IPS-18a (cell line): ENCODE measurements at regions not wholly inside any gene's neighbourhood (a gene's known extent, or its start where the extent isn't known, plus 50 kb on each side); places are given as distances from the start of the nearest gene placed in this dataset.

Experiments
- H3K27ac ChIP-seq: one replicate; pipeline ENCODE4 v1.5.1; 2013; ENCODE audit warnings: low read length
- H3K27me3 ChIP-seq: one replicate; pipeline ENCODE4 v1.6.1; 2013; ENCODE audit warnings: mild to moderate bottlenecking, low read length; ENCODE audit not compliant: control insufficient read depth, insufficient read depth
- H3K36me3 ChIP-seq: one replicate; pipeline ENCODE4 v1.6.1; 2013; ENCODE audit warnings: low read depth, low read length; ENCODE audit not compliant: control insufficient read depth
- H3K4me1 ChIP-seq: one replicate; pipeline ENCODE4 v1.6.1; 2013; ENCODE audit warnings: low read depth, low read length; ENCODE audit not compliant: control insufficient read depth
- H3K4me3 ChIP-seq: one replicate; pipeline ENCODE4 v1.5.1; 2013; ENCODE audit warnings: low read length
- H3K9ac ChIP-seq: one replicate; pipeline ENCODE4 v1.6.1; 2013; ENCODE audit warnings: mild to moderate bottlenecking, low read length, moderate library complexity
- H3K9me3 ChIP-seq: one replicate; pipeline ENCODE4 v1.6.1; 2013; ENCODE audit warnings: low read depth, low read length; ENCODE audit not compliant: control insufficient read depth

DNA sequence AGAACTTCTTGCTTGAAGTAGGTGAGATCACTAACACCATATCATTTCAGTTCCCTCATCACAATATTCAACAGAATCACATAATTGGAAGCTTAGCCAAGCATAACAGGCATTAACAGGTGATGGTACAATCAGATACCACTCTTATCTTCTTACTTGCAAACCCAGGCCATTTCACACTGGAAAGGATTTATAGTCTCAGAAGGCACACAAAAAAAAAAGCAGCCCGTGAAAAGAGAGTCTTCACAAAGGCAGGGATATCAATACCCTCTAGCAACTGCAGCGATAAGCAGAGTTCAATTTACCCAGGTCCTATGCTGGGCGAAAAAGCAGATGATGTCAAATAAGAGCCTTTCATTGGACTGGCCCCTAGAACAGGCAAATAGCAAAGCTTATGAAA lies 1082.4 kb downstream of the XPNPEP1 start:
- no peak overlapping the region for H3K4me3 ChIP-seq
- H3K27ac ChIP-seq: no peak overlapping the region
- no peak overlapping the region for H3K9ac ChIP-seq
- H3K27me3 ChIP-seq: no peaks in the 10 kb centered on the region
- H3K36me3 ChIP-seq: no peaks in the 10 kb centered on the region
- no peaks in the 10 kb centered on the region for H3K4me1 ChIP-seq
- no peaks in the 10 kb centered on the region for H3K9me3 ChIP-seq

DNA sequence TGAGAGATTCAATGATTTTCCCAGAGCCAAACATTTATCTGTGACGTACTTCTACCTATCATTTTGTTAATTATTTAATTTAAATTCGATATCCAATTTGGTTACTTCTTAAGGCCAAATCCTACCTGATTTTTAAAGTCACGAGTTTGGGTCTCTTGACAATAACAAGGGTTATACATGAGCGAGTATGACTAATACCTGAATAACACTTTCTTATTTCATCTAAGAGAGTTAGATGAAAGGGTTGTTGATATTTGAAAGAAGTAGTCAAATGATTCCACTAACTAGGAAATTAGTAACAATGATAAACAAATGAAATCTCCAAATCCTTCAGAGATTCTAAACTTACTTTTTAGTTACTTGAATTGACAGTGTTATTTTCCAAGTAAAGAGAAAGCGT lies 1086.9 kb downstream of the XPNPEP1 start:
- Histone ChIP-seq H3K9me3 (no peaks in the 10 kb centered on the region), H3K4me1 (no peaks in the 10 kb centered on the region), H3K36me3 (no peaks in the 10 kb centered on the region), H3K27ac (no peak overlapping the region), H3K4me3 (no peak overlapping the region), H3K9ac (no peak overlapping the region), H3K27me3 (no peaks in the 10 kb centered on the region)

DNA sequence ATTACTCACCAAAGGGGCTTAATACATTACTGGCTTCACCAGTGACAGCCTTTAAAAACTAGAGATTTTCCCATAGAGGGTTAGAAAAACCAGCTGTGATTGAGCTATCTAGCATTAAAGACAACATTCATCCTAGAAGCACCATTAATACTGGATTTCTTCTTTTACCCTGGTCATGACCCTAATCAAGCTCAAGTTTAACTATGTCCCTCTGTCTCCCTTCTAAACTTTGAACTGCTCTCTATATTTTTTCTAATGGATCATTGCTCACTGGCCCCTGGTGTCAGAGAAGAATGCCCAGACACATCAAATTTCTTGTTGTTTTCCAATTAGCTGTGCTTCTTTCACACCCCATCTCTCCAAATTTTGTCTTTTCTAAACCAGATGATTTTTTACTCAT lies 1101.3 kb downstream of the XPNPEP1 start:
- H3K9me3 ChIP-seq: no peaks in the 10 kb centered on the region
- no peak overlapping the region for H3K4me3 ChIP-seq
- no peaks in the 10 kb centered on the region for H3K27me3 ChIP-seq
- no peaks in the 10 kb centered on the region for H3K4me1 ChIP-seq
- no peaks in the 10 kb centered on the region for H3K36me3 ChIP-seq
- H3K9ac ChIP-seq: no peak overlapping the region
- no peak overlapping the region for H3K27ac ChIP-seq

DNA sequence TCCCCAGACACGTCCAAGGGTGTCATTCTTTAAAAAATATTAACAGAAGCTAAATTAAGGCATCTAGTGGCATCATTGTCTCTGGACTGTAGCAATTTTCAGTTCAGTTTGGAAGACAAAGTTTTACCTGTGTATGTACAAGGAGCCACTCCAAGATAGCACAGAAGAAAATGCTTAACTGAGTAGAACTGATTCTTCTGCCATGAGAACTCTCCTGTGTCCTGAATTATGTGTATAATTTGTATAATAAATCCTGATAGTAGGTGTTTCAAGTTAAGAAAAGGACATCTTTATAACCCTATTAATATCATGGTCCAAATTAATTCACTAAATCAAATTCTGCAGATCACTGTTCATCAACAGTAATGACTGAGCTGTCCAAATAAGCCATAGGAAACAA lies 1104.0 kb downstream of the XPNPEP1 start:
- no peak overlapping the region for H3K4me3 ChIP-seq
- H3K9ac ChIP-seq: no peak overlapping the region
- no peaks in the 10 kb centered on the region for H3K4me1 ChIP-seq
- H3K36me3 ChIP-seq: no peaks in the 10 kb centered on the region
- no peaks in the 10 kb centered on the region for H3K9me3 ChIP-seq
- H3K27me3 ChIP-seq: no peaks in the 10 kb centered on the region
- no peak overlapping the region for H3K27ac ChIP-seq

DNA sequence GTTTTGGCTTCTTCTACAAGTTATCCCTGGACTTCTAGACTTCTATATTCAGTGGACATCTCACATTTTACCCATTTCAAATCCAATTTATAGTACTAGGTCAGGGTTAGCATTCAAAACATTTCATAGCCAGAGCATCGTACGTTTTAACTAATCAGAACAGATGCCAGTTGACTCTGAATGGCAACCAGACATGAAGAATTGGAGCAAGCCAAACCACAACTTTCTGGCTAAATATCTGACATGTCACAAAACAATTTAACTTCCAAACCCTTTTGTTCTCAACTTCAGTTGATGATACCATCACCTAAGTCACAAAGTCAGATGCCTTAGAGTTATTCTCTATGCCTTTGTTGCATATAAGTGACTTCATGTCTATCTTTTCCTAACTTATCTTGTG lies 1105.7 kb downstream of the XPNPEP1 start:
- no peaks in the 10 kb centered on the region for H3K9me3 ChIP-seq
- no peak overlapping the region for H3K27ac ChIP-seq
- no peaks in the 10 kb centered on the region for H3K36me3 ChIP-seq
- no peak overlapping the region for H3K9ac ChIP-seq
- no peaks in the 10 kb centered on the region for H3K27me3 ChIP-seq
- H3K4me3 ChIP-seq: no peak overlapping the region
- H3K4me1 ChIP-seq: no peaks in the 10 kb centered on the region

DNA sequence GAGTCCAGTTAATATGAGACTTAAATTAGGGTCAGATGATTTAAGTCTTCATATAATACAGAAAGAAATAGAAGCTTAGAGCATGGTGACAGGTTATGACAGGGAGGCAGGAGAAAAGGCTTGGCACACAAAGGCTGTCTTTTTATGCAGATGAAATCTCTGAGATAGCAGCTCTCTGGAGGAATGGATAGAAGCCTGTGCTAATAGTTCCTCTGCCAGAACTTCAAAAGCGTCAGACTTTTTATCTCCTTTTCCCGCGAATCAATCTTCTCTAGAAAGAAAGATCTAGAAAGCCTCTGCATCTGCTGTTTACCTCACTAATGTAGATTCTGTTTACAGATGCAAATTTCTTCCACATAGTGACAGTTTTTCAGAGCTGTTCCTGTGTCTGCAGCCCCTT lies 1106.2 kb downstream of the XPNPEP1 start:
- Histone ChIP-seq H3K27ac (no peak overlapping the region), H3K9me3 (no peaks in the 10 kb centered on the region), H3K4me1 (no peaks in the 10 kb centered on the region), H3K9ac (no peak overlapping the region), H3K4me3 (no peak overlapping the region), H3K27me3 (no peaks in the 10 kb centered on the region), H3K36me3 (no peaks in the 10 kb centered on the region)

DNA sequence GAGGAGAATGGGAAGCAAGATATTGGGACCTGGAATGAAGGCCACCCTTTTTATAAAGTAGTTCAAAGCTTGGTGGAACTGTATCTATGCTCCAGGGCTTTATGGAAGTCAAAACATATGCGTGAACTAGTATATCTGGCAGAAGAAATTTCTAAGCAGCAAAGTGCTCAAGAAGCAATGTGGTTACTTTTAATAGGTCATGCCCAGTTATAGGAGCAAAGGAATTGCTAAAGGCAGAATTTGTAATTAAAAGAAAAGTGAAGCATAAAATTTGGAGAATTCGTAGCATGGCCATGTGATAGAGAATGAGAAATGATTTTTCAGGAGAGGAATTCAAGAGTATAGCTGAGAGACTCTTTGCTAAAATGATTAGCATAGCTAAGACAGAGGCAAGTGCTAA lies 1110.4 kb downstream of the XPNPEP1 start:
- H3K27me3 ChIP-seq: no peaks in the 10 kb centered on the region
- no peaks in the 10 kb centered on the region for H3K4me1 ChIP-seq
- H3K9ac ChIP-seq: no peak overlapping the region
- H3K36me3 ChIP-seq: no peaks in the 10 kb centered on the region
- H3K9me3 ChIP-seq: no peaks in the 10 kb centered on the region
- H3K4me3 ChIP-seq: no peak overlapping the region
- H3K27ac ChIP-seq: no peak overlapping the region

DNA sequence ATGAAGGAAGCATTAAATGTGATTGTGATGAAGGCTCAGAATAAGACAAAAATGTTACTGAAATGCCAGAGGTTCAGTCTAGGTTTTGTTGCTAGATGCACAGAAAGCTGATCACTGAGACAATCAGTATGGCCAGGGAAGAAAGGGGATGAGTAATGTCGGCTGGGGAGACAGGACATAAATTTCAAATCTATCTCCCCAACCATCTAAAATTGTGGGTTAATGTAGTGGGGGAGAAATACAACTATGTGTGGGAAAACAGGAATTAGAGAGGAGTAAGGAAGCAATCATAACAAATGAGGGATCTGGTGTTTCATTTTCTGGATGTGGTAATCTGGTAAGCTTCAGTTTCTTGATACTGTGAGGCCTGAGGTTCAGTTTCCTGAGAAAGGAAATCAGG lies 1111.0 kb downstream of the XPNPEP1 start:
- no peak overlapping the region for H3K4me3 ChIP-seq
- H3K27ac ChIP-seq: no peak overlapping the region
- no peaks in the 10 kb centered on the region for H3K36me3 ChIP-seq
- H3K9me3 ChIP-seq: no peaks in the 10 kb centered on the region
- no peaks in the 10 kb centered on the region for H3K27me3 ChIP-seq
- no peaks in the 10 kb centered on the region for H3K4me1 ChIP-seq
- H3K9ac ChIP-seq: no peak overlapping the region

DNA sequence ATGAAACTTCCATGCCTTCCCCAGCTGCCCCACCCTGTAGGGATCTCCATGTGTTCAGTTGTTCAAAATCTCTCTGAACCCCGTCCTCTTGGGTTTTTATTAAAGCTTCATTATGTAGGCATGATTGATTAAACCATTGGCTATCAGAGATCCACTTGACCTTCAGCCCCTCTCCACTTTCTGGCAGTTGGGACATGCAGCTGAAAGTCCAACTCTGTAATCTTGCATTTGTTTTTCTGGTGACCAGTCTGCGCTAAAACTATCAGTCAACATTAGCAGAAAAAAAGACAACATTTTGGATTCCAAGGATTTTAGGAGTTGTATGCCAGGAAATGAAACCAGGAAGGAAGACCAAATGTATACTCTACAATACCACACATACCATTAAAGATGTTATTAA lies 1115.1 kb downstream of the XPNPEP1 start:
- Histone ChIP-seq H3K4me3 (no peak overlapping the region), H3K27me3 (no peaks in the 10 kb centered on the region), H3K27ac (no peak overlapping the region), H3K4me1 (no peaks in the 10 kb centered on the region), H3K36me3 (no peaks in the 10 kb centered on the region), H3K9me3 (no peaks in the 10 kb centered on the region), H3K9ac (no peak overlapping the region)

DNA sequence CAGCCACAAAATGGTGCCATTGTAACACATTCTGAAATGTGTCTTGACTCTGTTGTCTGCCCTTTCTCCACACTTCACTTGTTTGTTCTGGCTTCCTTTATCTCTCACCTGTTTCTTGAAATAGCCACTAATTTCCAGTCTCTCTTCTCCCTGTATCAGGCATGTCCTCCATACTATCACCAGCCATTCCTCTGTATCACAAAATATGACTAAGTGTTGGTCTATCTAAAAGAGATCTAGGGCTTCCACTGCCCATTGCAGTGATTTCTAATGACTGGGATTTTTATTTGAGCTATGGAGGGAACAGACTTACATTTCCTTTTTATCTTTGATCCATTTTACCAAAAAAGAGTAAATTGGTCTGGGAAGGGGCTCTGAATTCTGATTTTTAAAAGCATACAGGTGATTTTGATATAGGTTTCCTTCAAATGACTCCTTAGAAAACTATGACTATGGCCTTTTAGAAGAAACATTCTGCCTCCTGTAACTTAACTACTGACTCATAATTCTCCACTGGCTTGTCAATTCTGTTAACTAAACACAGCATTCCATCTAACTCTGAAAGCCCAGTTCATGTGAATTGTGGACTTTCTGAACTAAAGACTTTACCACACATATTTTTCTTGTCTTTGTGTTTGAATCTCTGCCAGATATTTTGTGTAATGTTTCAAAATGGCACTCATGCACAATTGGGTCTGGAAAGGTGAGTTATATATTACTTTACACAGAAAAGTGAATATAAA lies 1121.4 kb downstream of the XPNPEP1 start:
- no peaks in the 10 kb centered on the region for H3K27me3 ChIP-seq
- H3K4me1 ChIP-seq: no peaks in the 10 kb centered on the region
- no peaks in the 10 kb centered on the region for H3K36me3 ChIP-seq
- H3K9me3 ChIP-seq: no peaks in the 10 kb centered on the region
- H3K9ac ChIP-seq: no peak overlapping the region
- no peak overlapping the region for H3K4me3 ChIP-seq
- no peak overlapping the region for H3K27ac ChIP-seq

DNA sequence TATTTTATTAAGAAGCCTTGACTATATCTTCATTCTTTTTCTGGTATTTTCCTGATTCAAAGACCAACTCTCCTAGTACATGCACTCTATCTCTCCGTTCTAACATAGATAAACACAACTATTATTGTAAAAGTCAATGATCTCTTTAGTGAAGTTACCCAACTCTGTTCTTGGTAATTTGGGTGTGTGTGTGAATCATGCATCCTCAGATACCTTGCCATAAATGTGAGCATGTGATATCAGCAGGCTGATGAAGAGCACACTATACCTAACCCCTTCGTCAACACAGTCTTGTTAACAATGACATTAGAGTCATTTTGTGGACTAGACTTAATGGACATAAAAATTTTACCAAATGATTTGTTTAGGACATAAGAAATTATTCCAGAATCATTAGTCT lies 1122.1 kb downstream of the XPNPEP1 start:
- H3K9me3 ChIP-seq: no peaks in the 10 kb centered on the region
- H3K27me3 ChIP-seq: no peaks in the 10 kb centered on the region
- H3K4me3 ChIP-seq: no peak overlapping the region
- H3K9ac ChIP-seq: no peak overlapping the region
- H3K36me3 ChIP-seq: no peaks in the 10 kb centered on the region
- no peak overlapping the region for H3K27ac ChIP-seq
- H3K4me1 ChIP-seq: no peaks in the 10 kb centered on the region

DNA sequence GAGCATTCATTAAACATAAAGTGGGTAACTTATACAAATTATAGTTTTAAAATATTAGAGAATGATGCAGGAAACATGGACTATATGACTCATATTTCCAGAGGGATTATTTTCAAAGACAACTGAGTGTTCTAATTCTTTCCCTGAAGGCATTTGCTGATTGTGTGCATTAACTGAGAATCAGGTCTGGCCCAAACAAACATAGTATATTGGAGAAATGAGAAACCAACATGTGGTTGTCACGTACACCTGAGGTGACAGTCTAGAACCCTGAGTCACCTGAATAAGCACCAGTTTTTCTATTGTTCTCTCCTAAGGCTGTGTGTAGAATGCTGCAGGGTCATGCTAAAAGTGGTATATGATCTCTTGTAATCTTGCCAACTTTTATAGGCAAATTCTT lies 1125.7 kb downstream of the XPNPEP1 start:
- Histone ChIP-seq H3K27me3 (no peaks in the 10 kb centered on the region), H3K4me1 (no peaks in the 10 kb centered on the region), H3K4me3 (no peak overlapping the region), H3K9me3 (no peaks in the 10 kb centered on the region), H3K27ac (no peak overlapping the region), H3K9ac (no peak overlapping the region), H3K36me3 (no peaks in the 10 kb centered on the region)
